Panc1 (cell line): ENCODE measurements at regions not wholly inside any gene's neighbourhood (a gene's known extent, or its start where the extent isn't known, plus 50 kb on each side); places are given as distances from the start of the nearest gene placed in this dataset.

Source experiments
- CTCF ChIP-seq: fragments of 450-650 bp; IDR thresholded peaks from 2 replicates; pipeline ENCODE4 v1.5.1; 2017; ENCODE audit warnings: mild to moderate bottlenecking
- POLR2AphosphoS5 ChIP-seq: IDR thresholded peaks from 2 replicates; pipeline ENCODE4 v1.6.1; 2012; ENCODE audit warnings: mild to moderate bottlenecking, low read depth, low read length, moderate library complexity
- SIN3A ChIP-seq: IDR thresholded peaks from 2 replicates; pipeline ENCODE4 v1.6.1; 2012; ENCODE audit warnings: low read depth, mild to moderate bottlenecking, low read length, moderate library complexity, borderline replicate concordance; ENCODE audit not compliant: insufficient read depth
- TCF7L2 ChIP-seq: IDR thresholded peaks from 2 replicates; pipeline ENCODE4 v1.6.1; 2011; ENCODE audit warnings: mild to moderate bottlenecking, low read depth, low read length, inconsistent platforms
- TF ChIP-seq, protein P1 (sequence below), 2 experiments: IDR thresholded peaks; 2 replicates each; pipeline ENCODE4 v1.6.1; 2011 to 2012; ENCODE audit warnings: low read depth in 2 of 2, control low read depth in 1 of 2, low read length in 1 of 2, mild to moderate bottlenecking in 1 of 2, moderate library complexity in 1 of 2; ENCODE audit not compliant: insufficient read depth in 1 of 2

DNA sequence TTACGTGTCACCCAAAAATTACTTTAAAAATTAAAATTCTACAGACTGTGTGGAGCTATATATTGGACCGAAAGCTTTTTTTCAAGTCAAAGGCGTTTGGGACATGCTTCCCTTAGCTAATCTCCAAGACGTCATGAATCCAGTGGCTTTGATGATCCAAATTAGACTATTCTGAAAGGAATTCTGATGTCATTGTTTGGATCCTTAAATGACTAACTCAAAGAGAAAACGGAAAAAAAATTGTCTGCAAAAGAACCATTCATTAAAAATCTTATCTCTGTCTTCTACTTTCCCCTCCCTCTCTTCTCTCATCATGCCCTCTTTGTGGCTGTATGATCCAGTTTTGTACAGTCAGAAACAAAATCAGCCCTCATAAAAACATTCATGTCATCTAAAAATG, 161.8 kb downstream of the ETV1 start:
- no peak for TF ChIP-seq CTCF
- TF ChIP-seq, protein P1, sequence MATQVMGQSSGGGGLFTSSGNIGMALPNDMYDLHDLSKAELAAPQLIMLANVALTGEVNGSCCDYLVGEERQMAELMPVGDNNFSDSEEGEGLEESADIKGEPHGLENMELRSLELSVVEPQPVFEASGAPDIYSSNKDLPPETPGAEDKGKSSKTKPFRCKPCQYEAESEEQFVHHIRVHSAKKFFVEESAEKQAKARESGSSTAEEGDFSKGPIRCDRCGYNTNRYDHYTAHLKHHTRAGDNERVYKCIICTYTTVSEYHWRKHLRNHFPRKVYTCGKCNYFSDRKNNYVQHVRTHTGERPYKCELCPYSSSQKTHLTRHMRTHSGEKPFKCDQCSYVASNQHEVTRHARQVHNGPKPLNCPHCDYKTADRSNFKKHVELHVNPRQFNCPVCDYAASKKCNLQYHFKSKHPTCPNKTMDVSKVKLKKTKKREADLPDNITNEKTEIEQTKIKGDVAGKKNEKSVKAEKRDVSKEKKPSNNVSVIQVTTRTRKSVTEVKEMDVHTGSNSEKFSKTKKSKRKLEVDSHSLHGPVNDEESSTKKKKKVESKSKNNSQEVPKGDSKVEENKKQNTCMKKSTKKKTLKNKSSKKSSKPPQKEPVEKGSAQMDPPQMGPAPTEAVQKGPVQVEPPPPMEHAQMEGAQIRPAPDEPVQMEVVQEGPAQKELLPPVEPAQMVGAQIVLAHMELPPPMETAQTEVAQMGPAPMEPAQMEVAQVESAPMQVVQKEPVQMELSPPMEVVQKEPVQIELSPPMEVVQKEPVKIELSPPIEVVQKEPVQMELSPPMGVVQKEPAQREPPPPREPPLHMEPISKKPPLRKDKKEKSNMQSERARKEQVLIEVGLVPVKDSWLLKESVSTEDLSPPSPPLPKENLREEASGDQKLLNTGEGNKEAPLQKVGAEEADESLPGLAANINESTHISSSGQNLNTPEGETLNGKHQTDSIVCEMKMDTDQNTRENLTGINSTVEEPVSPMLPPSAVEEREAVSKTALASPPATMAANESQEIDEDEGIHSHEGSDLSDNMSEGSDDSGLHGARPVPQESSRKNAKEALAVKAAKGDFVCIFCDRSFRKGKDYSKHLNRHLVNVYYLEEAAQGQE (IDR thresholded peaks at IDR 0.05; ENCODE audit: insufficient read depth in 1 of 2, low read depth in 2 of 2, low read length in 1 of 2), result no peak
- no peak for TF ChIP-seq SIN3A
- TF ChIP-seq POLR2AphosphoS5, result no peak
- TF ChIP-seq TCF7L2, result no peak
